Dendritic cell treated with granulocyte-macrophage colony-stimulating factor and Interleukin-4, amounts not matched to agents 40 ng/mL and 50 ng/mL, for 4 days (primary cell): ENCODE measurements at regions not wholly inside any gene's neighbourhood (a gene's known extent, or its start where the extent isn't known, plus 50 kb on each side); places are given as distances from the start of the nearest gene placed in this dataset.
A peak's percentile ranks its signal among the peaks of the same experiment; 100 is the strongest.
"Not testable (repeated sequence)": the region's sequence is repeated elsewhere in the genome, so short reads cannot be mapped to it uniquely, and the experiment has no call there.

Experiments
- H3K27ac Mint-ChIP-seq: one replicate; pipeline ENCODE4 v1.8.0; 2022; ENCODE audit warnings: mild to moderate bottlenecking, mixed read lengths
- H3K27me3 Mint-ChIP-seq: one replicate; pipeline ENCODE4 v1.8.0; 2022; ENCODE audit warnings: mild to moderate bottlenecking, mixed read lengths
- H3K36me3 Mint-ChIP-seq: one replicate; pipeline ENCODE4 v1.8.0; 2022; ENCODE audit warnings: low read depth, mixed read lengths
- H3K4me1 Mint-ChIP-seq: one replicate; pipeline ENCODE4 v1.8.0; 2022; ENCODE audit warnings: low read depth, mixed read lengths
- H3K4me3 Mint-ChIP-seq: one replicate; pipeline ENCODE4 v1.8.0; 2022; ENCODE audit warnings: mild to moderate bottlenecking, moderate library complexity, mixed read lengths
- H3K9me3 Mint-ChIP-seq: one replicate; pipeline ENCODE4 v1.8.0; 2022; ENCODE audit warnings: mixed read lengths
- intact Hi-C: fragments of 100-400 bp; cut with micrococcal nuclease; formaldehyde crosslinking; loops from one replicate; pipeline ENCODE4 v1.15.0; 2022

- Mint-ChIP-seq H3K27ac (no peak overlapping the region), H3K4me3 (no peak overlapping the region), H3K9me3 (peaks cover 4% of the 10 kb centered on the region), H3K27me3 (no peaks in the 10 kb centered on the region), H3K4me1 (peaks cover 15% of the 10 kb centered on the region), H3K36me3 (no peaks in the 10 kb centered on the region)
- intact Hi-C loops, result no loop called here
Measured at GRCh38 chr3:160047876-160048275, 59.2 kb downstream of the IL12A start.

- intact Hi-C loops, result no loop called here
- Mint-ChIP-seq H3K36me3 (no peaks in the 10 kb centered on the region), H3K27ac (peak overlapping the region; percentile 19), H3K4me1 (peaks cover 15% of the 10 kb centered on the region), H3K9me3 (no peaks in the 10 kb centered on the region), H3K27me3 (no peaks in the 10 kb centered on the region), H3K4me3 (no peak overlapping the region)
Measured at GRCh38 chr3:160049038-160049437, 60.4 kb downstream of the IL12A start.

GRCh38 chr3:160049565-160049964 is 60.9 kb downstream of the IL12A start:
- intact Hi-C loops, result no loop called here
- Mint-ChIP-seq H3K27ac (peak overlapping the region; percentile 19), H3K27me3 (no peaks in the 10 kb centered on the region)

GRCh38 chr3:160049988-160050387 is 61.4 kb downstream of the IL12A start:
- Mint-ChIP-seq H3K4me3 (no peak overlapping the region), H3K4me1 (peaks cover 15% of the 10 kb centered on the region), H3K36me3 (no peaks in the 10 kb centered on the region), H3K9me3 (no peaks in the 10 kb centered on the region), H3K27me3 (no peaks in the 10 kb centered on the region), H3K27ac (no peak overlapping the region)
- intact Hi-C loops, result no loop called here

More at GRCh38 chr3:160049565-160049964, 60.9 kb downstream of the IL12A start:
- Mint-ChIP-seq H3K9me3 (no peaks in the 10 kb centered on the region), H3K36me3 (no peaks in the 10 kb centered on the region), H3K4me3 (no peak overlapping the region), H3K4me1 (peaks cover 15% of the 10 kb centered on the region)

- Mint-ChIP-seq H3K27ac (no peak overlapping the region), H3K36me3 (no peaks in the 10 kb centered on the region), H3K27me3 (no peaks in the 10 kb centered on the region), H3K4me3 (no peak overlapping the region), H3K9me3 (no peaks in the 10 kb centered on the region), H3K4me1 (peaks cover 14% of the 10 kb centered on the region)
- intact Hi-C loops, result no loop called here
Measured at GRCh38 chr3:160052385-160053047, 63.9 kb downstream of the IL12A start.

- H3K27me3 Mint-ChIP-seq, result no peaks in the 10 kb centered on the region
- no peaks in the 10 kb centered on the region for H3K36me3 Mint-ChIP-seq
- no peak overlapping the region for H3K4me3 Mint-ChIP-seq
- no peak overlapping the region for H3K27ac Mint-ChIP-seq
- H3K4me1 Mint-ChIP-seq, result peaks cover 9% of the 10 kb centered on the region
- intact Hi-C loops, result no loop called here
- no peaks in the 10 kb centered on the region for H3K9me3 Mint-ChIP-seq
Measured at GRCh38 chr3:160053048-160053391, 64.4 kb downstream of the IL12A start.

GRCh38 chr3:160054862-160055261 is 66.2 kb downstream of the IL12A start:
- H3K36me3 Mint-ChIP-seq, H3K4me3 Mint-ChIP-seq, intact Hi-C loops, H3K27ac Mint-ChIP-seq, H3K9me3 Mint-ChIP-seq, H3K4me1 Mint-ChIP-seq, H3K27me3 Mint-ChIP-seq: not testable (repeated sequence)

- intact Hi-C loops, result no loop called here
- Mint-ChIP-seq H3K9me3 (no peaks in the 10 kb centered on the region), H3K4me3 (no peak overlapping the region), H3K36me3 (no peaks in the 10 kb centered on the region), H3K27me3 (no peaks in the 10 kb centered on the region), H3K4me1 (no peaks in the 10 kb centered on the region), H3K27ac (no peak overlapping the region)
Measured at GRCh38 chr3:160055659-160056058, 67.0 kb downstream of the IL12A start.

GRCh38 chr3:160057331-160057730 is 68.7 kb downstream of the IL12A start:
- Mint-ChIP-seq H3K4me3 (no peak overlapping the region), H3K4me1 (no peaks in the 10 kb centered on the region), H3K36me3 (no peaks in the 10 kb centered on the region), H3K27me3 (no peaks in the 10 kb centered on the region), H3K9me3 (no peaks in the 10 kb centered on the region), H3K27ac (no peak overlapping the region)
- intact Hi-C loops, result no loop called here

- no peaks in the 10 kb centered on the region for H3K27me3 Mint-ChIP-seq
- no peak overlapping the region for H3K4me3 Mint-ChIP-seq
- H3K36me3 Mint-ChIP-seq, result no peaks in the 10 kb centered on the region
- H3K27ac Mint-ChIP-seq, result no peak overlapping the region
- intact Hi-C loops, result no loop called here
- H3K4me1 Mint-ChIP-seq, result no peaks in the 10 kb centered on the region
- H3K9me3 Mint-ChIP-seq, result no peaks in the 10 kb centered on the region
Measured at GRCh38 chr3:160060409-160061027, 71.9 kb downstream of the IL12A start.

GRCh38 chr3:160061525-160061924 is 72.9 kb downstream of the IL12A start:
- intact Hi-C loops, result no loop called here
- Mint-ChIP-seq H3K27ac (no peak overlapping the region), H3K36me3 (no peaks in the 10 kb centered on the region), H3K9me3 (no peaks in the 10 kb centered on the region), H3K4me3 (no peak overlapping the region), H3K27me3 (no peaks in the 10 kb centered on the region), H3K4me1 (no peaks in the 10 kb centered on the region)

- H3K27ac Mint-ChIP-seq, result no peak overlapping the region
- H3K27me3 Mint-ChIP-seq, result peaks cover 2% of the 10 kb centered on the region
- H3K36me3 Mint-ChIP-seq, result no peaks in the 10 kb centered on the region
- no peaks in the 10 kb centered on the region for H3K9me3 Mint-ChIP-seq
- H3K4me3 Mint-ChIP-seq, result no peak overlapping the region
- H3K4me1 Mint-ChIP-seq, result no peaks in the 10 kb centered on the region
- intact Hi-C loops, result no loop called here
Measured at GRCh38 chr3:160065282-160065681, 76.6 kb downstream of the IL12A start.

- H3K4me1 Mint-ChIP-seq, result no peaks in the 10 kb centered on the region
Measured at GRCh38 chr3:160065786-160066185, 77.2 kb downstream of the IL12A start.

GRCh38 chr3:160069986-160070385 is 81.4 kb downstream of the IL12A start:
- intact Hi-C loops, result no loop called here
- Mint-ChIP-seq H3K27ac (no peak overlapping the region), H3K4me3 (no peak overlapping the region), H3K9me3 (no peaks in the 10 kb centered on the region), H3K36me3 (no peaks in the 10 kb centered on the region), H3K4me1 (no peaks in the 10 kb centered on the region), H3K27me3 (peaks cover 4% of the 10 kb centered on the region)

More at GRCh38 chr3:160065786-160066185, 77.2 kb downstream of the IL12A start:
- intact Hi-C loops, result no loop called here
- H3K9me3 Mint-ChIP-seq, result no peaks in the 10 kb centered on the region
- no peaks in the 10 kb centered on the region for H3K36me3 Mint-ChIP-seq
- peaks cover 3% of the 10 kb centered on the region for H3K27me3 Mint-ChIP-seq
- H3K27ac Mint-ChIP-seq, result no peak overlapping the region
- H3K4me3 Mint-ChIP-seq, result no peak overlapping the region

GRCh38 chr3:160076519-160076918 is 87.9 kb downstream of the IL12A start:
- no peaks in the 10 kb centered on the region for H3K9me3 Mint-ChIP-seq
- no peaks in the 10 kb centered on the region for H3K27me3 Mint-ChIP-seq
- H3K27ac Mint-ChIP-seq, result no peak overlapping the region
- no peak overlapping the region for H3K4me3 Mint-ChIP-seq
- no peaks in the 10 kb centered on the region for H3K4me1 Mint-ChIP-seq
- no peaks in the 10 kb centered on the region for H3K36me3 Mint-ChIP-seq
- intact Hi-C loops, result no loop called here
